NT2/D1 (cell line): ENCODE measurements at regions not wholly inside any gene's neighbourhood (a gene's known extent, or its start where the extent isn't known, plus 50 kb on each side); places are given as distances from the start of the nearest gene placed in this dataset.

Experiments
- SUZ12 ChIP-seq: IDR thresholded peaks from 2 replicates; pipeline ENCODE4 v1.6.1; 2011; ENCODE audit not compliant: insufficient read length, insufficient read depth; ENCODE audit errors: extremely low read depth
- YY1 ChIP-seq: IDR thresholded peaks from 2 replicates; pipeline ENCODE4 v1.6.1; 2011; ENCODE audit not compliant: insufficient read length, insufficient read depth
- ZNF274 ChIP-seq: IDR thresholded peaks from 2 replicates; pipeline ENCODE4 v1.6.1; 2011; ENCODE audit warnings: mild to moderate bottlenecking, low read depth, low read length

DNA sequence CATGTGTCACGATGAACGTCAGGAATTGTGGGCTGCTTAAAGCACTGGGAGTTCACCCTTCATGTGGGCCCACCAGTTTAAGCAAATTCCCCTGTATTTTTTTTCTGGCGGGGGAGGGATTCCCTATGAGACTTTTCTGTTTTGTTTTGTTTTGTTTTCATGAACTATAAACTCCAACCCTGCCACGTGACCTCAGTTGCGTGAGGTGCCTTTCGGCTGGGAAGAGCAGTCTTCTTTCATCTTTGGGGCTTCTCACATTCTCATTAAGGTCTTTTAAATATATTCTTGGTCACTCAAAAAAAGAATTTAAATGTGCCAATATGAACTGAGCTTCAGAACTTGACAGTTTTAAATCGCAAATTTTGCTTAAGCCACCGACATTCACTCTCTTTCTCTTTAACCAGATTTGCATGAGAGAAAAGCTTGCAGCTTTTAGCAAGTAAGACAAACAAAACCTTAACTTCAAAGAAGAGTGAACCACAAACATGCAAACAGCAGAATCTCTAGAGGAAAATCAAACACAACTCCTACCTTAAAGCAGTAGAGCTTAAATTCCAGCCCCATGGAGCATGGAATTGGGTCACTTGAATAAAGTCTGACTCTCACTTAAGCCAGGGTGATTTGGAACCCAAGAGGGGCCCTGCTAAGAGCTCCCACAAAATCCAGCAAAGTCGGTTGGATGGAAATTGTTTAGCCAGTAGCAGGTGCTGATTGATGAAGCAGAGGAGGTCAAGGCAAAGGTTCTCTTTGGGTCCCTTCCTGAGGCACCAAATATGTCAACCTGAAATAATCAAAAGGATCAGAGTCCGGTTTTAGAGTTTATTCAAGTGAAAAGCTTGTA is 699.8 kb upstream of the GBE1 start:
- TF ChIP-seq YY1 = no peak
- TF ChIP-seq SUZ12 = no peak
- TF ChIP-seq ZNF274 = no peak
